IMR-90 (cell line): ENCODE measurements at regions not wholly inside any gene's neighbourhood (a gene's known extent, or its start where the extent isn't known, plus 50 kb on each side); places are given as distances from the start of the nearest gene placed in this dataset.

ENCODE experiments used
- ATAC-seq: fragments of 200-7000 bp; cut with Tn5 transposase; 2 replicates; pipeline ENCODE4 v1.9.1; 2020; ENCODE audit warnings: low read depth, mild to moderate bottlenecking, moderate library complexity
- BruUV-seq: library from RNA; stranded (reverse); fragments of 400-500 nt; replicated peaks from 2 replicates; lab custom pipeline; 2021; lab: Mats Ljungman, UMichigan
- CTCF ChIA-PET: fragments of 300-600 bp; formaldehyde crosslinking; extraction: SDS; loops from one replicate; lab custom pipeline; 2021; ENCODE audit warnings: antibody characterized with exemption; lab: Yijun Ruan, JAX
- POLR2A ChIA-PET: fragments of 300-600 bp; sonication (Branson Sonifier 250); formaldehyde crosslinking; loops from one replicate; lab custom pipeline; 2022; ENCODE audit warnings: antibody characterized with exemption; ENCODE audit not compliant: unreplicated experiment; lab: Charles Lee
- DNase-seq: peaks from one replicate; pipeline ENCODE4 v3.0.0; 2013
- H2AFZ ChIP-seq: replicated peaks from 2 replicates; pipeline ENCODE3; 2013; ENCODE audit warnings: low read length, mild to moderate bottlenecking; ENCODE audit not compliant: poor library complexity
- H2AK5ac ChIP-seq: 2 replicates; pipeline ENCODE4 v1.6.1; 2013; ENCODE audit warnings: low read depth, low read length, inconsistent platforms
- H2AK9ac ChIP-seq: replicated peaks from 2 replicates; pipeline ENCODE3; 2013; ENCODE audit warnings: mild to moderate bottlenecking, low read depth, low read length, moderate library complexity; ENCODE audit not compliant: poor library complexity
- H2BK120ac ChIP-seq: 2 replicates; pipeline ENCODE4 v1.6.1; 2013; ENCODE audit warnings: low read depth, low read length, inconsistent platforms
- H2BK15ac ChIP-seq: 3 replicates; pipeline ENCODE4 v1.6.1; 2013; ENCODE audit warnings: low read depth, low read length, inconsistent platforms
- H2BK20ac ChIP-seq: 2 replicates; pipeline ENCODE4 v1.6.1; 2013; ENCODE audit warnings: low read depth, mild to moderate bottlenecking, inconsistent platforms, low read length, moderate library complexity
- H2BK5ac ChIP-seq: 2 replicates; pipeline ENCODE4 v1.6.1; 2013; ENCODE audit warnings: mild to moderate bottlenecking, low read depth, low read length, inconsistent platforms; ENCODE audit not compliant: poor library complexity, severe bottlenecking
- H3K14ac ChIP-seq: replicated peaks from 2 replicates; pipeline ENCODE4 v1.6.1; 2013; ENCODE audit warnings: low read depth, low read length, inconsistent platforms
- H3K18ac ChIP-seq: 2 replicates; pipeline ENCODE4 v1.6.1; 2013; ENCODE audit warnings: low read depth, low read length, control low read depth
- H3K23ac ChIP-seq: 2 replicates; pipeline ENCODE4 v1.6.1; 2013; ENCODE audit warnings: low read depth, low read length, inconsistent platforms
- H3K27ac ChIP-seq: 2 replicates; pipeline ENCODE4 v1.5.1; 2013; ENCODE audit warnings: mild to moderate bottlenecking, control low read depth, low read length; ENCODE audit not compliant: insufficient read depth
- H3K27me3 ChIP-seq: 2 replicates; pipeline ENCODE4 v1.6.1; 2013; ENCODE audit warnings: low read length; ENCODE audit not compliant: control insufficient read depth, insufficient read depth
- H3K36me3 ChIP-seq: 2 replicates; pipeline ENCODE4 v1.6.1; 2013; ENCODE audit warnings: low read length, mixed read lengths; ENCODE audit not compliant: control insufficient read depth, insufficient read depth
- H3K4ac ChIP-seq: 2 replicates; pipeline ENCODE4 v1.6.1; 2013; ENCODE audit warnings: low read depth, low read length, inconsistent platforms
- H3K4me1 ChIP-seq: 2 replicates; pipeline ENCODE4 v1.6.1; 2013; ENCODE audit warnings: low read length, mixed read lengths; ENCODE audit not compliant: control insufficient read depth, insufficient read depth
- H3K4me2 ChIP-seq: 2 replicates; pipeline ENCODE4 v1.6.1; 2013; ENCODE audit warnings: low read depth, mild to moderate bottlenecking, control low read depth, low read length, moderate library complexity
- H3K4me3 ChIP-seq: 2 replicates; pipeline ENCODE4 v1.5.1; 2013; ENCODE audit warnings: low read depth, mild to moderate bottlenecking, control low read depth, low read length, moderate library complexity; ENCODE audit not compliant: insufficient read depth
- H3K56ac ChIP-seq: 2 replicates; pipeline ENCODE4 v1.6.1; 2013; ENCODE audit warnings: low read length, inconsistent platforms; ENCODE audit not compliant: insufficient read depth; ENCODE audit errors: extremely low read depth
- H3K79me1 ChIP-seq, 2 experiments: 2 replicates each; pipeline ENCODE4 v1.6.1; 2013; ENCODE audit warnings: low read length in 2 of 2, inconsistent platforms in 1 of 2, low read depth in 1 of 2
- H3K9ac ChIP-seq: 2 replicates; pipeline ENCODE4 v1.6.1; 2013; ENCODE audit warnings: low read depth, low read length, control low read depth
- H3K9me1 ChIP-seq: 2 replicates; pipeline ENCODE4 v1.6.1; 2013; ENCODE audit warnings: low read length, inconsistent platforms; ENCODE audit not compliant: insufficient read depth
- H3K9me3 ChIP-seq: 2 replicates; pipeline ENCODE4 v1.6.1; 2013; ENCODE audit warnings: low read length; ENCODE audit not compliant: control insufficient read depth, insufficient read depth
- H4K20me1 ChIP-seq: 2 replicates; pipeline ENCODE4 v1.6.1; 2013; ENCODE audit warnings: low read length, inconsistent platforms; ENCODE audit not compliant: insufficient read depth
- H4K5ac ChIP-seq: 2 replicates; pipeline ENCODE4 v1.6.1; 2013; ENCODE audit warnings: mild to moderate bottlenecking, low read depth, low read length, control low read depth
- H4K8ac ChIP-seq, 2 experiments: 2 replicates each; pipeline ENCODE4 v1.6.1; 2013; ENCODE audit warnings: low read depth in 2 of 2, low read length in 2 of 2, control low read depth in 1 of 2, inconsistent platforms in 1 of 2
- H4K91ac ChIP-seq: 2 replicates; pipeline ENCODE4 v1.6.1; 2013; ENCODE audit warnings: low read depth, low read length, inconsistent platforms; ENCODE audit not compliant: insufficient read depth
- BHLHE40 ChIP-seq: fragments of 150-350 bp; IDR thresholded peaks from 2 replicates; pipeline ENCODE4 v1.6.1; 2016; ENCODE audit warnings: mild to moderate bottlenecking, low read depth, low read length
- CEBPB ChIP-seq: IDR thresholded peaks from 2 replicates; pipeline ENCODE4 v1.6.1; 2012; ENCODE audit warnings: low read depth, low read length, improper control_type of control experiment
- CHD1 ChIP-seq: IDR thresholded peaks from 2 replicates; pipeline ENCODE4 v1.6.1; 2012; ENCODE audit warnings: low read depth, low read length, improper control_type of control experiment
- CTCF ChIP-seq: conservative IDR thresholded peaks from 2 replicates; pipeline ENCODE4 v1.5.1; 2012; ENCODE audit warnings: mild to moderate bottlenecking, low read depth, low read length, improper control_type of control experiment
- ELK1 ChIP-seq: fragments of 150-350 bp; IDR thresholded peaks from 2 replicates; pipeline ENCODE4 v1.6.1; 2016; ENCODE audit warnings: low read depth, mild to moderate bottlenecking, low read length, moderate library complexity, borderline replicate concordance
- FOS ChIP-seq: fragments of 150-350 bp; IDR thresholded peaks from 2 replicates; pipeline ENCODE4 v1.6.1; 2016; ENCODE audit warnings: low read depth, low read length
- MAFK ChIP-seq: IDR thresholded peaks from 2 replicates; pipeline ENCODE4 v1.6.1; 2012; ENCODE audit warnings: low read depth, low read length, improper control_type of control experiment
- MAZ ChIP-seq: IDR thresholded peaks from 2 replicates; pipeline ENCODE4 v1.6.1; 2012; ENCODE audit warnings: low read depth, mild to moderate bottlenecking, low read length, improper control_type of control experiment, moderate library complexity, borderline replicate concordance
- MXI1 ChIP-seq: IDR thresholded peaks from 2 replicates; pipeline ENCODE4 v1.6.1; 2012; ENCODE audit warnings: low read depth, mild to moderate bottlenecking, low read length, moderate library complexity, borderline replicate concordance
- NFE2L2 ChIP-seq: fragments of 150-350 bp; IDR thresholded peaks from 2 replicates; pipeline ENCODE4 v1.6.1; 2016; ENCODE audit warnings: low read depth, mild to moderate bottlenecking, low read length
- POLR2A ChIP-seq: IDR thresholded peaks from 2 replicates; pipeline ENCODE4 v1.6.1; 2012; ENCODE audit warnings: mild to moderate bottlenecking, low read depth, low read length
- RAD21 ChIP-seq: IDR thresholded peaks from 2 replicates; pipeline ENCODE4 v1.6.1; 2012; ENCODE audit warnings: low read length, improper control_type of control experiment
- RCOR1 ChIP-seq: IDR thresholded peaks from 2 replicates; pipeline ENCODE4 v1.6.1; 2012; ENCODE audit warnings: mild to moderate bottlenecking, low read length, improper control_type of control experiment; ENCODE audit not compliant: insufficient replicate concordance
- RFX5 ChIP-seq: IDR thresholded peaks from 2 replicates; pipeline ENCODE4 v1.8.0; 2012; ENCODE audit warnings: low read depth, mild to moderate bottlenecking, low read length, moderate library complexity
- SMC3 ChIP-seq: fragments of 150-350 bp; IDR thresholded peaks from 2 replicates; pipeline ENCODE4 v1.6.1; 2016; ENCODE audit warnings: low read depth, mild to moderate bottlenecking, antibody characterized with exemption, low read length, moderate library complexity
- USF2 ChIP-seq: fragments of 150-350 bp; IDR thresholded peaks from 2 replicates; pipeline ENCODE4 v1.6.1; 2017; ENCODE audit warnings: mild to moderate bottlenecking, antibody characterized with exemption, low read length, low read depth
- WGBS, 2 experiments: methylation state at CpG; one replicate each; pipeline versions ENCODE4 v1.1.5 to v1.1.7; 2013; ENCODE audit warnings: missing lambda C conversion rate in 2 of 2; ENCODE audit not compliant: insufficient read length in 1 of 2; ENCODE audit errors: extremely low coverage in 2 of 2; 5-methylcytosine and 5-hydroxymethylcytosine counted together
- dilution Hi-C: fragments of 300-500 bp; cut with HindIII; formaldehyde crosslinking; loops from one replicate; pipeline ENCODE4 v1.14.3; 2018; ENCODE audit warnings: low sequenced_read_pairs; ENCODE audit not compliant: unreplicated experiment
- in situ Hi-C: fragments of 300-500 bp; cut with MboI; formaldehyde crosslinking; loops from 3 replicates; pipeline ENCODE4 v1.14.3; 2019; ENCODE audit warnings: low sequenced_read_pairs, inconsistent platforms, mixed read lengths
- intact Hi-C: fragments of 100-400 bp; cut with micrococcal nuclease; formaldehyde crosslinking; loops from 2 replicates; pipeline ENCODE4 v1.10.0; 2022

GRCh38 chr6:91678679-91679446 lies 1092.0 kb upstream of the MAP3K7 start:
- H3K36me3 ChIP-seq = no peaks in the 10 kb centered on the region
- no peak overlapping the region for H3K4me3 ChIP-seq
- H3K14ac ChIP-seq = no peak overlapping the region
- no peak overlapping the region for H4K91ac ChIP-seq
- no peak overlapping the region for H3K56ac ChIP-seq
- no peak for TF ChIP-seq USF2
- TF ChIP-seq SMC3 = no peak
- no peak for TF ChIP-seq CTCF
- TF ChIP-seq MXI1 = no peak
- TF ChIP-seq RFX5 = no peak
- no peak for TF ChIP-seq MAFK
- no peak for TF ChIP-seq NFE2L2
- TF ChIP-seq RCOR1 = no peak
- TF ChIP-seq BHLHE40 = no peak
- TF ChIP-seq POLR2A = no peak
- TF ChIP-seq CEBPB = no peak
- no peak for TF ChIP-seq FOS
- no peak for TF ChIP-seq MAZ
- no peak for TF ChIP-seq CHD1
- TF ChIP-seq ELK1 = no peak
- no peak for TF ChIP-seq RAD21
- H2AK5ac ChIP-seq = no peak overlapping the region
- H3K4me2 ChIP-seq = no peak overlapping the region
- H3K9ac ChIP-seq = no peak overlapping the region
- H3K4me1 ChIP-seq = no peaks in the 10 kb centered on the region
- no peaks in the 10 kb centered on the region for H3K27me3 ChIP-seq
- H4K20me1 ChIP-seq = no peaks in the 10 kb centered on the region
- no peak overlapping the region for H3K18ac ChIP-seq
- in situ Hi-C loops = no loop called here
- H2BK120ac ChIP-seq = no peak overlapping the region
- no peak overlapping the region for H2BK20ac ChIP-seq
- WGBS, 2 experiments = no CpG with 5 or more reads among the region's 5 CpGs
- H4K5ac ChIP-seq = no peak overlapping the region
- dilution Hi-C loops = no loop called here
- no TSS peak for BruUV-seq
- H3K23ac ChIP-seq = no peak overlapping the region
- CTCF ChIA-PET = interaction anchor here (1.3 kb wide), 1 partner anchor 349 kb away, joined by 3 read pairs; no protein-coding TSS in a partner anchor
- no peak overlapping the region for H2AK9ac ChIP-seq
- H3K79me1 ChIP-seq = no peaks in the 10 kb centered on the region
- H2BK5ac ChIP-seq = no peak overlapping the region
- ATAC-seq (no peak), DNase-seq (no peak)
- H3K9me1 ChIP-seq = no peaks in the 10 kb centered on the region
- no peak overlapping the region for H3K4ac ChIP-seq
- H3K27ac ChIP-seq = no peak overlapping the region
- H2AFZ ChIP-seq = no peak overlapping the region
- H3K9me3 ChIP-seq = no peaks in the 10 kb centered on the region
- POLR2A ChIA-PET = no interaction called here
- no peak overlapping the region for H2BK15ac ChIP-seq
- H4K8ac ChIP-seq = no peak overlapping the region
- intact Hi-C loops = loop anchor here (10.0 kb wide), 1 partner anchor 344 kb away; no protein-coding TSS in a partner anchor
